GM18508 (cell line): ENCODE measurements at regions not wholly inside any gene's neighbourhood (a gene's known extent, or its start where the extent isn't known, plus 50 kb on each side); places are given as distances from the start of the nearest gene placed in this dataset.
"Not testable (repeated sequence)": the region's sequence is repeated elsewhere in the genome, so short reads cannot be mapped to it uniquely, and the experiment has no call there.

Experiments
- ATAC-seq: cut with Tn5 transposase; IDR thresholded peaks from one replicate; pipeline ENCODE4 v1.9.1; 2021; ENCODE audit warnings: moderate number of reproducible peaks; ENCODE audit not compliant: insufficient read depth, unreplicated experiment

GRCh38 chrX:50967736-50968135, 57.2 kb downstream of the BMP15 start:
- no peak for ATAC-seq

GRCh38 chrX:50968871-50969635, 58.5 kb downstream of the BMP15 start:
- ATAC-seq: not testable (repeated sequence)

- peak; percentile 89 for ATAC-seq
Observed at GRCh38 chrX:50971395-50971794, 60.9 kb downstream of the BMP15 start.

GRCh38 chrX:50973199-50973598, 62.7 kb downstream of the BMP15 start:
- ATAC-seq: no peak

- no peak for ATAC-seq
Observed at GRCh38 chrX:50978920-50979682, 68.6 kb downstream of the BMP15 start.

GRCh38 chrX:50980251-50980650, 69.7 kb downstream of the BMP15 start:
- ATAC-seq: no peak

- ATAC-seq: no peak
Observed at GRCh38 chrX:50988649-50989048, 78.1 kb downstream of the BMP15 start.

GRCh38 chrX:50996930-50997329, 86.4 kb downstream of the BMP15 start:
- no peak for ATAC-seq

- ATAC-seq: not testable (repeated sequence)
Observed at GRCh38 chrX:51000384-51000783, 89.8 kb downstream of the BMP15 start.

GRCh38 chrX:51001733-51002632, 91.4 kb downstream of the BMP15 start:
- ATAC-seq: not testable (repeated sequence)

GRCh38 chrX:51006064-51006463, 95.5 kb downstream of the BMP15 start:
- no peak for ATAC-seq

- no peak for ATAC-seq
Observed at GRCh38 chrX:51024106-51024696, 113.7 kb downstream of the BMP15 start.

- no peak for ATAC-seq
Observed at GRCh38 chrX:51026862-51027261, 116.3 kb downstream of the BMP15 start.

GRCh38 chrX:51035746-51036145, 125.2 kb downstream of the BMP15 start:
- ATAC-seq: no peak

GRCh38 chrX:51047950-51048349, 137.4 kb downstream of the BMP15 start:
- ATAC-seq: no peak

- ATAC-seq: no peak
Observed at GRCh38 chrX:51053741-51054140, 143.2 kb downstream of the BMP15 start.

- no peak for ATAC-seq
Observed at GRCh38 chrX:51098046-51098445, 187.5 kb downstream of the BMP15 start.

- not testable (repeated sequence) for ATAC-seq
Observed at GRCh38 chrX:51119058-51119926, 208.8 kb downstream of the BMP15 start.

GRCh38 chrX:51125743-51126142, 206.9 kb upstream of the NUDT10 start:
- not testable (repeated sequence) for ATAC-seq
